MM.1S (cell line): ENCODE measurements at regions not wholly inside any gene's neighbourhood (a gene's known extent, or its start where the extent isn't known, plus 50 kb on each side); places are given as distances from the start of the nearest gene placed in this dataset.

Source experiments
- CTCF ChIP-seq: fragments of 300-600 bp; sonication (generic); IDR thresholded peaks from 2 replicates; pipeline ENCODE4 v1.5.1; 2016; ENCODE audit warnings: antibody characterized with exemption, low read length, mixed read lengths
- EZH2 ChIP-seq: fragments of 300-600 bp; sonication (generic); optimal IDR thresholded peaks from 2 replicates; pipeline ENCODE3; 2017; ENCODE audit warnings: low read depth, mild to moderate bottlenecking, antibody characterized with exemption, low read length, mixed read lengths

GRCh38 chr12:69095765-69096477 is 143.4 kb upstream of the CPSF6 start:
- TF ChIP-seq CTCF = no peak
- TF ChIP-seq EZH2 = no peak
